Muscle of leg (tissue), 3 donors: ENCODE measurements at regions not wholly inside any gene's neighbourhood (a gene's known extent, or its start where the extent isn't known, plus 50 kb on each side); places are given as distances from the start of the nearest gene placed in this dataset.

Source experiments
- DNase-seq: peaks from one replicate; pipeline ENCODE4 v3.0.0; 2013
- H3K27ac ChIP-seq: one replicate; pipeline ENCODE4 v1.5.1; 2013; ENCODE audit warnings: mild to moderate bottlenecking, low read length, control low read depth
- H3K27me3 ChIP-seq: one replicate; pipeline ENCODE4 v1.6.1; 2013; ENCODE audit warnings: low read length; ENCODE audit not compliant: control insufficient read depth, insufficient read depth
- H3K36me3 ChIP-seq: one replicate; pipeline ENCODE4 v1.6.1; 2013; ENCODE audit warnings: low read length; ENCODE audit not compliant: control insufficient read depth, insufficient read depth
- H3K4me1 ChIP-seq: one replicate; pipeline ENCODE4 v1.6.1; 2013; ENCODE audit warnings: low read length; ENCODE audit not compliant: control insufficient read depth, insufficient read depth
- H3K4me3 ChIP-seq: one replicate; pipeline ENCODE4 v1.5.1; 2013; ENCODE audit warnings: low read length, control low read depth
- H3K9me3 ChIP-seq: replicated peaks from 2 replicates; pipeline ENCODE4 v1.6.1; 2013; ENCODE audit warnings: low read depth, low read length; ENCODE audit not compliant: control insufficient read depth
- WGBS: methylation state at CpG from one replicate; pipeline ENCODE4 v1.1.5; 2013; ENCODE audit warnings: missing lambda C conversion rate; ENCODE audit not compliant: insufficient coverage; 5-methylcytosine and 5-hydroxymethylcytosine counted together

GRCh38 chr9:70478963-70479641 is 64.6 kb upstream of the KLF9 start:
- H3K27me3 ChIP-seq = no peaks in the 10 kb centered on the region
- no peak overlapping the region for H3K4me3 ChIP-seq
- peaks cover 6% of the 10 kb centered on the region for H3K4me1 ChIP-seq
- no peak overlapping the region for H3K27ac ChIP-seq
- no peaks in the 10 kb centered on the region for H3K36me3 ChIP-seq
- H3K9me3 ChIP-seq = no peaks in the 10 kb centered on the region
- 100% methylated on average over 1 of the region's 3 CpGs for WGBS
- DNase-seq = no peak

DNA sequence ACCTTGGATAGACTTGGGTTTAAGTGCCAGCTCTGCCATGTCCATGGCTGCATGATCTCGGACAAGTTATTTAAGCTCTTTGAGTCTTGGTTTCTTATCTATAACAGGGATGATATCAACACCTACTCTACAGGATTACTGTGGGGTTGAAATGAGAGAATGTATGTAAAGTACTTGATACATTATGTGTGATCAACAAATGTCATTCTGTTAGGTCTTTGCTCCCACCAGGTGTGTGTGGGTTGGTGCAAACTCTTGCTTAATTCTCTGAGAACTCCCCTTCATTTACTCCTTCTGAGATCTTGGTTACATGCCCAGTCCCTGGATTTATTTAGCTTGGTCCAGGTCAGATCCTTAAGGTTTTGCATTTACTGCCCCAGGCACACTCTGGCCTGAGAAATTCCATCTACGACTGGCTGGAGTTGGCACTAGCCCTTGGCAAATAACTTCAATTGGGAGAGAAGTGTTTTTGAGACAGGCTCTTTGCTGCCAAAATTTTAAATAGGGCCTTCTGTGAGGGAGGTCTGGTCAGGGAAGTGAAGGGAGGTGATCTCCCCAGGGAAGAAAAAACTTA is 63.5 kb upstream of the KLF9 start:
- no peaks in the 10 kb centered on the region for H3K9me3 ChIP-seq
- H3K27me3 ChIP-seq = no peaks in the 10 kb centered on the region
- H3K27ac ChIP-seq = no peak overlapping the region
- no peak for DNase-seq
- WGBS = 63% methylated on average over 1 of the region's 2 CpGs
- H3K36me3 ChIP-seq = no peaks in the 10 kb centered on the region
- H3K4me1 ChIP-seq = peaks cover 6% of the 10 kb centered on the region
- no peak overlapping the region for H3K4me3 ChIP-seq

GRCh38 chr9:70477146-70477745 is 62.8 kb upstream of the KLF9 start:
- H3K4me1 ChIP-seq = peaks cover 6% of the 10 kb centered on the region
- WGBS = 75% methylated on average over 3 of the region's 5 CpGs
- DNase-seq = no peak

DNA sequence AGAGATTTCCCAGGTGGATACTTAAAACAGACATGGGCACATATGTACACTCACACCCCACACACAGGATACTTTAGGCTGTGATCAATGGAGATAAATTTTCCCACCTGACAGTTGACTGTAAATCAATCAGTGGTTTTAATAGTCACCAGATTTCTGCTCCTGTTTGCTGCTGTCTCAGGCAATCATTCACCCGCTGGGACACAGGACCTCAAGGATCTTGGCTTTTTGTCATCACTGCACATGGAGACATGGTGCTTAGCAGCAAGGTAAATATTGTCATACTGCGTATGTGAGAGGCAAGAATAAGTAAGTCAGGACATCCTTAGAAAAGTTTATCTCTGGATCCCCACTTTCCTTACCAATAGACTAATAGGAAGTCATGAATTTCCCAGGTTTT is 60.8 kb upstream of the KLF9 start:
- H3K27me3 ChIP-seq = no peaks in the 10 kb centered on the region
- H3K36me3 ChIP-seq = no peaks in the 10 kb centered on the region
- no peaks in the 10 kb centered on the region for H3K9me3 ChIP-seq
- peaks cover 3% of the 10 kb centered on the region for H3K4me1 ChIP-seq
- no peak overlapping the region for H3K4me3 ChIP-seq
- no peak overlapping the region for H3K27ac ChIP-seq
- WGBS = no CpG with 5 or more reads among the region's 2 CpGs
- peak; percentile 68 for DNase-seq

More at GRCh38 chr9:70477146-70477745, 62.8 kb upstream of the KLF9 start:
- H3K4me3 ChIP-seq = no peak overlapping the region
- H3K9me3 ChIP-seq = no peaks in the 10 kb centered on the region
- H3K27ac ChIP-seq = no peak overlapping the region
- no peaks in the 10 kb centered on the region for H3K36me3 ChIP-seq
- no peaks in the 10 kb centered on the region for H3K27me3 ChIP-seq

GRCh38 chr9:70474413-70474812 is 60.0 kb upstream of the KLF9 start:
- Histone ChIP-seq H3K27me3 (no peaks in the 10 kb centered on the region), H3K4me1 (no peaks in the 10 kb centered on the region), H3K9me3 (no peaks in the 10 kb centered on the region), H3K4me3 (no peak overlapping the region), H3K27ac (no peak overlapping the region), H3K36me3 (no peaks in the 10 kb centered on the region)
- no peak for DNase-seq
- no CpG with 5 or more reads among the region's 2 CpGs for whole genome bisulfite sequencing

- no peak overlapping the region for H3K27ac ChIP-seq
- H3K27me3 ChIP-seq = no peaks in the 10 kb centered on the region
- H3K4me3 ChIP-seq = no peak overlapping the region
- no peak for DNase-seq
- no peaks in the 10 kb centered on the region for H3K9me3 ChIP-seq
- H3K36me3 ChIP-seq = no peaks in the 10 kb centered on the region
- WGBS = 81% methylated on average over 7 of the region's 14 CpGs
- H3K4me1 ChIP-seq = no peaks in the 10 kb centered on the region
Measured at GRCh38 chr9:70472268-70473249, 58.1 kb upstream of the KLF9 start.

GRCh38 chr9:70470050-70471015 is 55.9 kb upstream of the KLF9 start:
- no peak overlapping the region for H3K4me3 ChIP-seq
- H3K27ac ChIP-seq = no peak overlapping the region
- H3K27me3 ChIP-seq = no peaks in the 10 kb centered on the region
- WGBS = 47% methylated on average over 4 of the region's 9 CpGs
- H3K36me3 ChIP-seq = no peaks in the 10 kb centered on the region
- no peaks in the 10 kb centered on the region for H3K9me3 ChIP-seq
- H3K4me1 ChIP-seq = no peaks in the 10 kb centered on the region
- DNase-seq = no peak

GRCh38 chr9:70468291-70468690 is 53.8 kb upstream of the KLF9 start:
- no CpG with 5 or more reads among the region's 3 CpGs for WGBS
- H3K27ac ChIP-seq = no peak overlapping the region

DNA sequence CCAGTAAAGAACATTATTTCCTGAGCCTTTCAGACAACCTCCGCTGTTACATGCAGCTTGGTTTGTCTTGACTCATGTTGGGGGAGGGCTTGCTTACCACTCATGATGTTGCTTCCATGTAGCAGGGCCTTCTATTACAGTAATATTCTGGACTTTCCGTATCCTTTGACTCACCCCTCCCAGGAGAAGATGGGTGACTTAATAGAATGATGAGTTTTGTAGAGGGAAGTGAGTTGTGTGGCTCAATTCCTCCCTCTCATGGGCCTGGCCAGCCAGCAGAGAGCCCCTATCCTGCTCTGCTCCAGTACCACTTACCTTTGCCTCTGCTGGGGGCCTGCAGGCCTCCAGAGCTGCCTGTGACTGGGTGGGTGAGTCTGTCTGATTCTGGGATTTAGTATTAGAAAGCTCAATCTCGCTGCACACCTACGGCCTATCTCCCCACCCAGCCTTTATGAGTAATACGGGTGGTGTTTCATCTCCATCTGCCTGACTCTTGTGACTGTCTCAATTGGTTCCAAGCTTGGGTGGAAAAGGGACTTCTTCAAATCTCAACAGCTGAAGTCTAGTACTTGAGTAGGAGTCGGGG is 52.6 kb upstream of the KLF9 start:
- DNase-seq = no peak
- Histone ChIP-seq H3K27ac (no peak overlapping the region), H3K27me3 (no peaks in the 10 kb centered on the region), H3K4me3 (no peak overlapping the region), H3K36me3 (no peaks in the 10 kb centered on the region), H3K4me1 (no peaks in the 10 kb centered on the region), H3K9me3 (no peaks in the 10 kb centered on the region)
- WGBS = 80% methylated on average over 1 of the region's 6 CpGs

More at GRCh38 chr9:70468291-70468690, 53.8 kb upstream of the KLF9 start:
- DNase-seq = no peak
- Histone ChIP-seq H3K9me3 (no peaks in the 10 kb centered on the region), H3K4me3 (no peak overlapping the region), H3K4me1 (no peaks in the 10 kb centered on the region), H3K36me3 (no peaks in the 10 kb centered on the region), H3K27me3 (no peaks in the 10 kb centered on the region)
